ENCODE measurements at regions not wholly inside any gene's neighbourhood (a gene's known extent, or its start where the extent isn't known, plus 50 kb on each side); places are given as distances from the start of the nearest gene placed in this dataset.

GRCh38 chr3:110974902-110975301 is 96.7 kb upstream of the NECTIN3 start:
- Mint-ChIP-seq H3K4me3 (no peak overlapping the region), H3K36me3 (no peaks in the 10 kb centered on the region), H3K4me1 (no peaks in the 10 kb centered on the region), H3K9me3 (peaks cover 4 to 7% of the 10 kb centered on the region in 2 donors), H3K27ac (no peak overlapping the region), H3K27me3 (ENCODE audit: low read depth in 2 of 2) (no peaks in the 10 kb centered on the region)
- WGBS (ENCODE audit: insufficient coverage) = 86% methylated on average over 1 of the region's 2 CpGs
- H3K27me3 ChIP-seq (ENCODE audit: control insufficient read depth, insufficient read depth, low read length) = peaks cover 3% of the 10 kb centered on the region
- DNase-seq = no peak
- no peak for ATAC-seq
- no peak overlapping the region for H3K4me3 ChIP-seq (ENCODE audit: low read length)
- no peak for TF ChIP-seq CTCF (IDR thresholded peaks at IDR 0.05)
- no peaks in the 10 kb centered on the region for H3K36me3 ChIP-seq (ENCODE audit: control insufficient read depth, insufficient read depth, low read length)
- H3K27ac ChIP-seq (ENCODE audit: low read length) = no peak overlapping the region
- no peaks in the 10 kb centered on the region for H3K9me3 ChIP-seq (ENCODE audit: control insufficient read depth, insufficient read depth, low read length)
- no peaks in the 10 kb centered on the region for H3K4me1 ChIP-seq (ENCODE audit: control insufficient read depth, insufficient read depth, low read length)
- intact Hi-C loops (cut with micrococcal nuclease) = no loop called here

DNA sequence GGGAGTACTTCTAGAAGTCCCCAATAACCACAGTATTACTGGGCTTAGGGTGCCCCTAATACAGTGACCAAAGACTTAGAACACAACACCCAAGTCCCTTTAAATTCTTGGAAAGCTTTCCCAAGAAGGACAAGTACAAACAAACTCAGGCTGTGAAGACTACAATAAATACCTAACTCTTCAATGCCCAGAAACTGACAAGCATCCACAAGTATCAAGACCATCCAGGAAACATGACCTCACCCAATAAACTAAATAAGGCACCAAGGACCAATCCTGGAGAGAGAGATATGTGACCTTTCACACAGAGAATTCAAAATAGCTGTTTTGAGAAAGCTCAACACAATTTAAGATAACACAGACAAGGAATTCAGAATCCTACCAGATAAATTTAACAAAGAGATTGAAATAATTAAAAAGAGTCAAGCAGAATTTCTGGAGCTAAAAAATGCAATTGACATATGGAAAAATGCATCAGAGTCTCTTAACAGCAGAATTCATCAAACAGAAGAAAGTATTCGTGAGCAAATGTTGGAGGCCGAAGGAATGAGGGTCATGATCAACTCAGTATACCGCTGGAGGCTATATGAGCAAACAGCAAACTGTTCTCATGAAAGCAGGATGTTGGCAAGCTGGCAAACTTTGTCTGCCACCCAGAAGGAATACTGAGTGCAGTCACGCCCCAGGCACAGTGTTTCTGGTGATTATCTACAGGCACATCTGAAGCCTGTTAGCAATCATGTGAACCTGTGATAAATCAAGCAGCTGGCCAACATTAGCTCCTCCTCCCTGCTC is 87.0 kb upstream of the NECTIN3 start:
- TF ChIP-seq CTCF (IDR thresholded peaks at IDR 0.05) = no peak
- Mint-ChIP-seq H3K36me3 (no peaks in the 10 kb centered on the region), H3K9me3 (peaks cover 7% of the 10 kb centered on the region in 2 donors), H3K4me1 (no peaks in the 10 kb centered on the region), H3K27me3 (ENCODE audit: low read depth in 2 of 2) (no peaks in the 10 kb centered on the region), H3K27ac (no peak overlapping the region), H3K4me3 (no peak overlapping the region)
- ATAC-seq = no peak
- Histone ChIP-seq H3K27me3 (ENCODE audit: control insufficient read depth, insufficient read depth, low read length) (no peaks in the 10 kb centered on the region), H3K36me3 (ENCODE audit: control insufficient read depth, insufficient read depth, low read length) (no peaks in the 10 kb centered on the region), H3K4me1 (ENCODE audit: control insufficient read depth, insufficient read depth, low read length) (no peaks in the 10 kb centered on the region), H3K4me3 (ENCODE audit: low read length) (no peak overlapping the region), H3K27ac (ENCODE audit: low read length) (no peak overlapping the region), H3K9me3 (ENCODE audit: control insufficient read depth, insufficient read depth, low read length) (no peaks in the 10 kb centered on the region)
- WGBS (ENCODE audit: insufficient coverage) = 91% methylated on average over 4 of the region's 4 CpGs
- intact Hi-C loops (cut with micrococcal nuclease) = no loop called here
- no peak for DNase-seq

DNA sequence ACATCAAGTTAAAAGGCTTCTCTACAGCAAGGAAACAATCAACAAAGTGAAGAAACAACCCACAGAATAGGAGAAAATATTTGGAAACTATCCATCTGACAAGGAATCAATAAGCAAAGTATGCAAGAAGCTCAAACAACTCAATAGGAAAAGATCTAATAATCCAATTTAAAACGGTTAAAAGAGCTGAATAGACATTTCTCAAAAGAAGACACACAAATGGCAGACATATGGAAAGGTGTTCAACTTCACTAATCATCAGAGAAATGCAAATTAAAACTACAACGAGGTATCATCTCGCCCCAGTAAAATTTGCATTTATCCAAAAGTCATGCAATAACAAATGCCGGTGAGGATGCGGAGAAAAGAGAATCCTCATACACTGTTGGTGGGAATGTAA is 82.2 kb upstream of the NECTIN3 start:
- peaks cover 7% of the 10 kb centered on the region in 2 donors for H3K9me3 Mint-ChIP-seq
- no peak overlapping the region for H3K4me3 ChIP-seq (ENCODE audit: low read length)
- H3K27ac Mint-ChIP-seq = no peak overlapping the region
- intact Hi-C loops (cut with micrococcal nuclease) = no loop called here
- no peaks in the 10 kb centered on the region for H3K36me3 Mint-ChIP-seq
- 88% methylated on average over 3 of the region's 5 CpGs for WGBS (ENCODE audit: insufficient coverage)
- no peak overlapping the region for H3K4me3 Mint-ChIP-seq
- no peaks in the 10 kb centered on the region for H3K36me3 ChIP-seq (ENCODE audit: control insufficient read depth, insufficient read depth, low read length)
- H3K4me1 Mint-ChIP-seq = no peaks in the 10 kb centered on the region
- H3K27ac ChIP-seq (ENCODE audit: low read length) = no peak overlapping the region
- ATAC-seq (no peak), DNase-seq (no peak)
- H3K9me3 ChIP-seq (ENCODE audit: control insufficient read depth, insufficient read depth, low read length) = no peaks in the 10 kb centered on the region
- H3K27me3 Mint-ChIP-seq (ENCODE audit: low read depth in 2 of 2) = no peaks in the 10 kb centered on the region
- no peak for TF ChIP-seq CTCF (IDR thresholded peaks at IDR 0.05)
- no peaks in the 10 kb centered on the region for H3K27me3 ChIP-seq (ENCODE audit: control insufficient read depth, insufficient read depth, low read length)
- H3K4me1 ChIP-seq (ENCODE audit: control insufficient read depth, insufficient read depth, low read length) = no peaks in the 10 kb centered on the region
